MM.1S (cell line): ENCODE measurements at regions not wholly inside any gene's neighbourhood (a gene's known extent, or its start where the extent isn't known, plus 50 kb on each side); places are given as distances from the start of the nearest gene placed in this dataset.

ENCODE experiments used
- DNase-seq: peaks from one replicate; pipeline ENCODE4 v3.0.0-alpha.2; 2015
- H2AFZ ChIP-seq: fragments of 300-600 bp; sonication (generic); 2 replicates; pipeline ENCODE4 v1.6.0; 2016; ENCODE audit warnings: antibody characterized with exemption, low read length
- H3F3A ChIP-seq: fragments of 300-600 bp; sonication (generic); 2 replicates; pipeline ENCODE4 v1.6.1; 2016; ENCODE audit warnings: mild to moderate bottlenecking, antibody characterized with exemption, low read length, moderate library complexity, mixed read lengths; ENCODE audit not compliant: insufficient read depth
- H3K27ac ChIP-seq: fragments of 300-600 bp; sonication (generic); 2 replicates; pipeline ENCODE4 v1.5.1; 2016; ENCODE audit warnings: mild to moderate bottlenecking, low read length
- H3K27me3 ChIP-seq: fragments of 300-600 bp; sonication (generic); replicated peaks from 2 replicates; pipeline ENCODE4 v1.6.0; 2016; ENCODE audit warnings: low read length; ENCODE audit not compliant: insufficient read depth
- H3K36me3 ChIP-seq: fragments of 300-600 bp; sonication (generic); replicated peaks from 2 replicates; pipeline ENCODE4 v1.6.1; 2016; ENCODE audit warnings: mild to moderate bottlenecking, low read length, mixed read lengths; ENCODE audit not compliant: insufficient read depth
- H3K4me1 ChIP-seq: fragments of 300-600 bp; sonication (generic); 2 replicates; pipeline ENCODE4 v1.6.1; 2016; ENCODE audit warnings: low read length, mixed read lengths
- H3K4me2 ChIP-seq: fragments of 300-600 bp; sonication (generic); 2 replicates; pipeline ENCODE4 v1.6.0; 2016; ENCODE audit warnings: low read depth, low read length
- H3K4me3 ChIP-seq: fragments of 300-600 bp; sonication (generic); 2 replicates; pipeline ENCODE4 v1.5.1; 2016; ENCODE audit warnings: low read length, mixed read lengths
- H3K79me2 ChIP-seq: fragments of 300-600 bp; sonication (generic); 2 replicates; pipeline ENCODE4 v1.6.1; 2016; ENCODE audit warnings: mixed run types, low read length, mixed read lengths
- H3K9ac ChIP-seq: fragments of 300-600 bp; sonication (generic); 2 replicates; pipeline ENCODE4 v1.6.1; 2016; ENCODE audit warnings: low read length, mixed read lengths
- H3K9me2 ChIP-seq: fragments of 300-600 bp; sonication (generic); replicated peaks from 2 replicates; pipeline ENCODE4 v1.6.1; 2016; ENCODE audit warnings: mild to moderate bottlenecking, low read length, mixed read lengths; ENCODE audit not compliant: insufficient read depth
- H3K9me3 ChIP-seq: fragments of 300-600 bp; sonication (generic); replicated peaks from 2 replicates; pipeline ENCODE4 v1.6.1; 2016; ENCODE audit warnings: mild to moderate bottlenecking, low read length, mixed read lengths; ENCODE audit not compliant: insufficient read depth
- H4K20me1 ChIP-seq: fragments of 300-600 bp; sonication (generic); 2 replicates; pipeline ENCODE4 v1.6.1; 2016; ENCODE audit warnings: mild to moderate bottlenecking, low read length, moderate library complexity, mixed read lengths; ENCODE audit not compliant: insufficient read depth
- EZH2 ChIP-seq: fragments of 300-600 bp; sonication (generic); optimal IDR thresholded peaks from 2 replicates; pipeline ENCODE3; 2017; ENCODE audit warnings: low read depth, mild to moderate bottlenecking, antibody characterized with exemption, low read length, mixed read lengths
- EZH2phosphoT487 ChIP-seq: fragments of 300-600 bp; sonication (generic); IDR thresholded peaks from 2 replicates; pipeline ENCODE4 v1.6.1; 2018; ENCODE audit warnings: antibody characterized with exemption, low read length
- TF ChIP-seq, protein P1 (sequence below): fragments of 300-600 bp; sonication (generic); IDR thresholded peaks from 2 replicates; pipeline ENCODE4 v1.5.1; 2016; ENCODE audit warnings: antibody characterized with exemption, low read length, mixed read lengths

DNA sequence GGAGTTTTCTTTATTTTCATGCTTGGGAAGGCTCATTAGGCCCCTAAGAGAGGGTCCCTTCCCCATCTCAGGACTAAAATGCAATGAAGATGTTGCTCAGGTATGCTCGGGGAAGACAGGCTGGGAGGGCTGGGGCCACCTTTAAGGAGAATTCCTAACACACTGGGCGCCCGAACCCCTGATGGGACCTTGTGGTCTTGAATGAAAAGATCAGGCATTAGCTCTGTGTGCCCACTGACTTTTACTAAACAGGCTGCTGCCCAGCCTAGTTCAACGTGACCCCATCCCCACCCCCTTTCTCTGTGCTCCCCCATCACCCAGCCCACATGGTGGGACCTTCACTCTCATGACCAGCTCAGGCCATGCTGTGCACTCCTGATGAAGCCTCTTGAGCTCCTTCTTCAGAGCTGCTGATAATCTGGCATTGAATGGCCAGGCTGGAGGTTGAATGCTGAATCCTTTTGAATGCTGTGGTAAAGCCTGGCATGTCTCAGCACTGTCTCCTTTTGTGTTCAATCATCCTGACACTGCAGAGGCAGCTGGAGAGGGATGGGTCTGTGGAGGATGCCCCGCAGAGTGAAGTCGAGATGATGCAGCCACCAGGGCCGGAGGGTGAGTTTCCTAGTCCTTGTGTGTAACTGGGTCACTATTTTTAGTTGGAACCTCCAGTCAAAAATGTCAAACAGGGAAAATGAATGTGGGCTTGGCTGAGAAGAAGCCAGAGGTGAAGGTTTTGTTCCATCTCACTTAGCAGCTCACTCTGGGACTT lies 209.1 kb downstream of the UQCRFS1 start:
- H3K9ac ChIP-seq = no peak overlapping the region
- H3K9me2 ChIP-seq = no peaks in the 10 kb centered on the region
- H3K36me3 ChIP-seq = no peaks in the 10 kb centered on the region
- H3K27me3 ChIP-seq = peaks cover 50% of the 10 kb centered on the region
- no peak overlapping the region for H2AFZ ChIP-seq
- H3K9me3 ChIP-seq = no peaks in the 10 kb centered on the region
- no peaks in the 10 kb centered on the region for H3F3A ChIP-seq
- H3K4me1 ChIP-seq = no peaks in the 10 kb centered on the region
- no peak for TF ChIP-seq EZH2
- TF ChIP-seq, protein P1, sequence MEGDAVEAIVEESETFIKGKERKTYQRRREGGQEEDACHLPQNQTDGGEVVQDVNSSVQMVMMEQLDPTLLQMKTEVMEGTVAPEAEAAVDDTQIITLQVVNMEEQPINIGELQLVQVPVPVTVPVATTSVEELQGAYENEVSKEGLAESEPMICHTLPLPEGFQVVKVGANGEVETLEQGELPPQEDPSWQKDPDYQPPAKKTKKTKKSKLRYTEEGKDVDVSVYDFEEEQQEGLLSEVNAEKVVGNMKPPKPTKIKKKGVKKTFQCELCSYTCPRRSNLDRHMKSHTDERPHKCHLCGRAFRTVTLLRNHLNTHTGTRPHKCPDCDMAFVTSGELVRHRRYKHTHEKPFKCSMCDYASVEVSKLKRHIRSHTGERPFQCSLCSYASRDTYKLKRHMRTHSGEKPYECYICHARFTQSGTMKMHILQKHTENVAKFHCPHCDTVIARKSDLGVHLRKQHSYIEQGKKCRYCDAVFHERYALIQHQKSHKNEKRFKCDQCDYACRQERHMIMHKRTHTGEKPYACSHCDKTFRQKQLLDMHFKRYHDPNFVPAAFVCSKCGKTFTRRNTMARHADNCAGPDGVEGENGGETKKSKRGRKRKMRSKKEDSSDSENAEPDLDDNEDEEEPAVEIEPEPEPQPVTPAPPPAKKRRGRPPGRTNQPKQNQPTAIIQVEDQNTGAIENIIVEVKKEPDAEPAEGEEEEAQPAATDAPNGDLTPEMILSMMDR = no peak
- TF ChIP-seq EZH2phosphoT487 = no peak
- no peak overlapping the region for H3K27ac ChIP-seq
- H3K79me2 ChIP-seq = no peaks in the 10 kb centered on the region
- H3K4me3 ChIP-seq = no peak overlapping the region
- no peak overlapping the region for H3K4me2 ChIP-seq
- no peak for DNase-seq
- H4K20me1 ChIP-seq = no peaks in the 10 kb centered on the region

DNA sequence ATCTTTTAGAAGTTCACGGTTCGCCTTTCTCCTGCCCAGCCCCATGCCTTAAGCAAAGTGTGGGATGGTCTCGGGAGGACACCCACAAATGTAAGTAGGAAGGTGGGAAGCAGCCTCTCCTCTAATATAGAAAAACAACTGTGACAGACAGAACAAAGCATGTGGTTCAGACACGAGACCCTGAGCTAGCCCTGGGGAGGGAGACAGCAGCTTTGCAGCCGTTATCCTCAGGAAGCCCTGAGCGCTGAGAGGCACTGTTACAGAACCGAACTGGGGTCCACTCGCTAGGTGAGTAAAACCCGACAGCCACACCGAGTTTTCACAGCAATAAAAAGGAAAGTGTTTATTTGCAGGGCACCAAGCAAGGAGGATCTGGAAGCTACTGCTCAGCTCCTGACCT lies 210.6 kb downstream of the UQCRFS1 start:
- H3K27ac ChIP-seq = no peak overlapping the region
- no peaks in the 10 kb centered on the region for H3K9me3 ChIP-seq
- DNase-seq = no peak
- peaks cover 46% of the 10 kb centered on the region for H3K27me3 ChIP-seq
- H3K9ac ChIP-seq = no peak overlapping the region
- no peaks in the 10 kb centered on the region for H3K79me2 ChIP-seq
- H2AFZ ChIP-seq = no peak overlapping the region
- H3K4me1 ChIP-seq = no peaks in the 10 kb centered on the region
- H3K36me3 ChIP-seq = no peaks in the 10 kb centered on the region
- no peaks in the 10 kb centered on the region for H4K20me1 ChIP-seq
- H3K9me2 ChIP-seq = no peaks in the 10 kb centered on the region
- no peak overlapping the region for H3K4me2 ChIP-seq
- TF ChIP-seq, protein P1 = no peak
- no peak for TF ChIP-seq EZH2
- no peak for TF ChIP-seq EZH2phosphoT487
- H3K4me3 ChIP-seq = no peak overlapping the region
- no peaks in the 10 kb centered on the region for H3F3A ChIP-seq

DNA sequence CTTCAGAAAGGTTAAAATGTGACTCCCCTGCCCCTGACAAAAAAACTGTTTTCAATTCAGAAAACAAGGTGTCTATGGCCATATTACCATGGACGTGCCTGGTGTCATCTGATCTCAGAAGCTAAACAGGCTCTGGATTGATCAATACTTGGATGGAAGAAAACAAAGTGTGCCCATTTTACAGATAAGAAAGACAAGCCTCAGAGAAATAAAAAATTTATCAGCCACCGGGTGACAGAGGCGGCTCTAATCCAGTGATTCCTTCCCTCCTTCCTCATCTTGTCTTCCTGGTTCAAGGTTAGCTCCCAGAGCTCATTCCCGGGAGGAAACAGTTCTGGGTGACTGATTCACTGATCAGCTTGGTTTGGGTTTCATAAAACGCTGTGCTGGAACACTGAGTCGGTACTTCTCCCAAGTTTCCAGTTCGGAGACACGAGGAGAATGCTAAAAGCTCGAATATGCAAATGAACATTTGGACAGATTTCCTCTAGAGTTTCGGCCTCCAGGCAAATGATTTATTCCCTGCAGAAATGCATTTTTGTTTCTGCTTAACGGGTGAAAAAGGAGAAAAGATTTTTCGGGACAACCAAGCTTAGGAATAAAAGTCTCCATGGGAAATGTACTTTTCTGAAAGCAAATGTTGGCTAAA lies 211.2 kb downstream of the UQCRFS1 start:
- Histone ChIP-seq H3F3A (no peaks in the 10 kb centered on the region), H3K9ac (no peak overlapping the region), H3K9me3 (no peaks in the 10 kb centered on the region), H3K36me3 (no peaks in the 10 kb centered on the region), H3K27ac (no peak overlapping the region), H3K4me3 (no peak overlapping the region), H3K79me2 (no peaks in the 10 kb centered on the region), H3K9me2 (no peaks in the 10 kb centered on the region), H3K4me2 (no peak overlapping the region), H3K27me3 (peaks cover 45% of the 10 kb centered on the region), H3K4me1 (no peaks in the 10 kb centered on the region), H4K20me1 (no peaks in the 10 kb centered on the region), H2AFZ (no peak overlapping the region)
- no peak for TF ChIP-seq EZH2
- TF ChIP-seq, protein P1 = no peak
- TF ChIP-seq EZH2phosphoT487 = no peak
- DNase-seq = no peak
